CD4-positive, CD25-positive, alpha-beta regulatory T cell (primary cell): ENCODE measurements at regions not wholly inside any gene's neighbourhood (a gene's known extent, or its start where the extent isn't known, plus 50 kb on each side); places are given as distances from the start of the nearest gene placed in this dataset.

ENCODE experiments used
- ATAC-seq, 2 donors: fragments of 150-1000 bp; cut with Tn5 transposase; one replicate each; pipeline ENCODE4 v1.10.0; 2021; ENCODE audit warnings: low read depth in 2 of 2, moderate number of reproducible peaks in 2 of 2, moderate library complexity in 1 of 2
- DNase-seq, 3 donors: peaks; one replicate each; pipeline versions ENCODE4 v3.0.0 to v3.0.0-alpha.2; 2012 to 2022; ENCODE audit warnings: mixed read lengths in 1 of 3
- H3K27ac ChIP-seq: one replicate; pipeline ENCODE4 v1.7.0; 2013; ENCODE audit warnings: mild to moderate bottlenecking, low read length; ENCODE audit not compliant: insufficient read depth, poor library complexity, severe bottlenecking
- H3K27me3 ChIP-seq: one replicate; pipeline ENCODE4 v1.7.0; 2013; ENCODE audit warnings: low read length; ENCODE audit not compliant: control insufficient read depth, insufficient read depth
- H3K36me3 ChIP-seq: one replicate; pipeline ENCODE4 v1.7.0; 2013; ENCODE audit warnings: mild to moderate bottlenecking, low read length, moderate library complexity; ENCODE audit not compliant: control insufficient read depth, insufficient read depth
- H3K4me1 ChIP-seq: 2 replicates; pipeline ENCODE4 v1.7.0; 2013; ENCODE audit warnings: mild to moderate bottlenecking, low read length; ENCODE audit not compliant: insufficient read depth, control insufficient read depth, poor library complexity, severe bottlenecking
- H3K4me3 ChIP-seq: one replicate; pipeline ENCODE4 v1.7.0; 2013; ENCODE audit warnings: low read depth, mild to moderate bottlenecking, low read length, moderate library complexity
- H3K9me3 ChIP-seq, 2 experiments: 1 replicate in 1 of 2; 2 replicates in 1 of 2; pipeline ENCODE4 v1.7.0; 2013; ENCODE audit warnings: low read length in 2 of 2, mild to moderate bottlenecking in 1 of 2, moderate library complexity in 1 of 2; ENCODE audit not compliant: control insufficient read depth in 2 of 2
- H3K27ac Mint-ChIP-seq, 3 donors: one replicate each; pipeline ENCODE4 v1.8.0; 2020 to 2022; ENCODE audit warnings: mild to moderate bottlenecking in 3 of 3, mixed read lengths in 3 of 3, moderate library complexity in 2 of 3
- H3K27me3 Mint-ChIP-seq: one replicate; pipeline ENCODE4 v1.8.0; 2022; ENCODE audit warnings: mild to moderate bottlenecking, mixed read lengths
- H3K36me3 Mint-ChIP-seq: one replicate; pipeline ENCODE4 v1.8.0; 2020; ENCODE audit warnings: mixed read lengths
- H3K4me1 Mint-ChIP-seq, 4 donors: one replicate each; pipeline ENCODE4 v1.8.0; 2020 to 2022; ENCODE audit warnings: mixed read lengths in 4 of 4, mild to moderate bottlenecking in 1 of 4
- H3K4me3 Mint-ChIP-seq, 4 donors: one replicate each; pipeline ENCODE4 v1.8.0; 2020 to 2022; ENCODE audit warnings: mild to moderate bottlenecking in 4 of 4, mixed read lengths in 4 of 4, moderate library complexity in 3 of 4
- H3K9me3 Mint-ChIP-seq, 7 donors: one replicate each; pipeline ENCODE4 v1.8.0; 2020 to 2022; ENCODE audit warnings: mixed read lengths in 7 of 7, mild to moderate bottlenecking in 3 of 7, moderate library complexity in 2 of 7

DNA sequence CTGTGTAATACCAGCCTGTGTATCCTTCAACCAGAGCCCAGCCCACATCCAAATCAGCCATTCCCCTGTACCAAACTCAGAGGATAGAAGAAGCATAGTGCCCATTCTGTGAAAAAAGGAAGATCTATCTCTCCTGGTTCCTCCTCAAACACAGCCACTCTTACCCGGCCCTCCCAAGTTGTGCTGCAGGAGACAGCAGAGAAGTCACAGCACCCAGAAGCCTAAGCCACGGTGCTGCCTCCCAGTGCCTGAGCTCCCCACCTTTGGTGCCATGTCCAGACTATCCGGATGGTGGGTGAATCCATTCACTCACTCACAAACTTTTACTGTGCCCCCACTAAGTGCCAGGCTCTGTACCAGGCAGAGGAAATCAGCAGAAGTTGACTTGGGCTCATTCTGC lies 166.0 kb upstream of the ZMIZ1 start:
- Histone ChIP-seq H3K36me3 (no peaks in the 10 kb centered on the region), H3K27ac (no peak overlapping the region), H3K4me3 (no peak overlapping the region), H3K4me1 (no peaks in the 10 kb centered on the region), H3K9me3 (no peaks in the 10 kb centered on the region), H3K27me3 (no peaks in the 10 kb centered on the region)
- peaks cover 0 to 4% (median 0%) of the 10 kb centered on the region in 7 donors for H3K9me3 Mint-ChIP-seq
- H3K27me3 Mint-ChIP-seq = no peaks in the 10 kb centered on the region
- no peak overlapping the region for H3K27ac Mint-ChIP-seq
- ATAC-seq (no peak), DNase-seq (no peak)
- H3K4me3 Mint-ChIP-seq = no peak overlapping the region
- H3K4me1 Mint-ChIP-seq = peaks cover 0 to 1% (median 0%) of the 10 kb centered on the region in 4 donors
- H3K36me3 Mint-ChIP-seq = no peaks in the 10 kb centered on the region

DNA sequence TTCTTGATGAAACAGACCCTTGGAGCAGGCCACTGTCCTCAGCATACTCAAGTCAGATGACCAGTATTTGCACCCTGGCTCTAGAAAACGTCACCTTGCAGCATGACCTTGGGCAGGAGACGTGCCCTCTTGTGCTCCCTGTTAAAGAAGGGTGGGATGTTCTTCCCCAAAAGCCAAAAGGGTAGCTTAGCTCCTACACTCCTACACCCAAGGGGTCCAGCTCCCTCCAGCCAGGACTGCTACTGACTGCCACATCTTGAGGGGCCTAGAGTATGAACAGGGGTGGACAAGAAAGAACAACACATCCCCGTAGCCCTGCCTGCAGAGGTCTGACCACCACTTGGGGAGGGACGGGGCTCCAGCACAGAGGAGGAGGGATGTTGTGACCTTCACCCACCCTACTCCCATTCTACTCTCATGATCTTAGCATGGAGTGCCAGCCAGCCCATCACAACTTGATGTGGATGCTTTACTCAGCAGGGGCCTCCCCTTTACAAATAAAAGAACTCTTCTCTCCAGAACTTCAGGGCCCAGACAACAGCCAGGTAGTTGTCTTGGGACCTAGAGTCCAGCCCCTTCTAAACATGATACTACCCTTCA lies 165.3 kb upstream of the ZMIZ1 start:
- Histone ChIP-seq H3K27me3 (no peaks in the 10 kb centered on the region), H3K27ac (no peak overlapping the region), H3K9me3 (no peaks in the 10 kb centered on the region), H3K4me3 (no peak overlapping the region), H3K4me1 (no peaks in the 10 kb centered on the region), H3K36me3 (no peaks in the 10 kb centered on the region)
- no peak overlapping the region for H3K27ac Mint-ChIP-seq
- H3K27me3 Mint-ChIP-seq = no peaks in the 10 kb centered on the region
- peaks cover 0 to 4% (median 0%) of the 10 kb centered on the region in 7 donors for H3K9me3 Mint-ChIP-seq
- H3K4me1 Mint-ChIP-seq = peaks cover 0 to 1% (median 0%) of the 10 kb centered on the region in 4 donors
- ATAC-seq (no peak), DNase-seq (no peak)
- no peaks in the 10 kb centered on the region for H3K36me3 Mint-ChIP-seq
- H3K4me3 Mint-ChIP-seq = no peak overlapping the region

- Histone ChIP-seq H3K27me3 (no peaks in the 10 kb centered on the region), H3K36me3 (no peaks in the 10 kb centered on the region), H3K27ac (no peak overlapping the region), H3K4me3 (no peak overlapping the region), H3K4me1 (no peaks in the 10 kb centered on the region), H3K9me3 (no peaks in the 10 kb centered on the region)
- Mint-ChIP-seq H3K36me3 (no peaks in the 10 kb centered on the region), H3K4me1 (peaks cover 0 to 1% (median 0%) of the 10 kb centered on the region in 4 donors), H3K9me3 (peaks cover 0 to 4% (median 0%) of the 10 kb centered on the region in 7 donors), H3K4me3 (no peak overlapping the region), H3K27ac (no peak overlapping the region), H3K27me3 (no peaks in the 10 kb centered on the region)
- DNase-seq (no peak), ATAC-seq (no peak)
Observed at GRCh38 chr10:78904196-78904595, 164.6 kb upstream of the ZMIZ1 start.

DNA sequence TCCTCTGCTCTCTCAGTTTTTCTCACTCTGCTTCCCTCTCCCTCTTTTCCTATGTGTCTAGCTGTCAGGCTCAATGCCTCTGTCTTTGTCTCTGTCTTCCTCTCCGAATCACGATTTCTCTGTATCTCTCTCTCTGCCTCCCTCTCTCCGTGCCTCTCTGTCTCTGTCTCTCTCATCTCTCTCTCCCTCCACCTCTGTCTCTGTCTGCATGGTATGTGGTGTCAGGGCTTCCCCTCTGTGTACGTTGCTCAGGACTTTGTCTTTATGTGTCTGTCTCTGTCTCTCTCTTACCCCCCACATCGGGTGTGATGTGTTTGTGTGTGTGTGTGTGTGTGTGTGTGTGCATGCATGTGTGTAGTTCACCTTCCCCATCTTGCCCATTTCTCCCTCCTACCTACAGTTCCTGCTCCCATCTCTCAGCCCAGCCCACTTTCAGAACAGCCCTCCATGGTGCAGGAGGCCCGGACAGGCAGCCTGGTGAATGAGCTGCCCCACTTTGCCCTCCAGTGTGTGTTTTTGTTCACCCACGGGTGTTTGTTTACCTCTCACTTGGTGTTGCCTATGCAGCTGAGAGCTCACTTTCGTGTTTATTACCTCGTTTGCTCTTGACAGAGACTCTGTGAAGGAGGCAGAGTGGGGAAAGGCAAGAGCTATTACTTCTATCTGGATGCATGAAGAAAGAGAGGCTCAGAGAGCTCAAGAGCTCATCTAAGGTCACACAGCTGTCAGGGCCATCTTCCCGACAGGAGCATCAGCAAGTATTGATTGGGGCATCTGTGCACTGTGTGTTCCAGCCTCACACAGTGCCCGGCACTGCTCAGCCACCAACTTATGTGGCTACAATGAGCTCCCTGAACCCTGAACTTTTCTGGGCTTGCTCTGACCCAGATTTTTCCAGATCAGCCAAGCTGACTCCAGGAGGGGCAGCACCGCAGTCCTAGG lies 163.5 kb upstream of the ZMIZ1 start:
- Histone ChIP-seq H3K4me1 (no peaks in the 10 kb centered on the region), H3K36me3 (no peaks in the 10 kb centered on the region), H3K27ac (no peak overlapping the region), H3K9me3 (no peaks in the 10 kb centered on the region), H3K4me3 (no peak overlapping the region), H3K27me3 (no peaks in the 10 kb centered on the region)
- peaks cover 0 to 1% (median 0%) of the 10 kb centered on the region in 4 donors for H3K4me1 Mint-ChIP-seq
- peak overlapping the region in 1 of 3 donors; percentile 22 for H3K27ac Mint-ChIP-seq
- H3K27me3 Mint-ChIP-seq = no peaks in the 10 kb centered on the region
- H3K9me3 Mint-ChIP-seq = peaks cover 0 to 4% (median 0%) of the 10 kb centered on the region in 7 donors
- DNase-seq (no peak), ATAC-seq (no peak)
- H3K36me3 Mint-ChIP-seq = no peaks in the 10 kb centered on the region
- no peak overlapping the region for H3K4me3 Mint-ChIP-seq

- no peak for DNase-seq
- ATAC-seq = no peak
- no peaks in the 10 kb centered on the region for H3K9me3 ChIP-seq
- Mint-ChIP-seq H3K27me3 (no peaks in the 10 kb centered on the region), H3K36me3 (no peaks in the 10 kb centered on the region), H3K9me3 (peaks cover 0 to 4% (median 0%) of the 10 kb centered on the region in 7 donors), H3K4me3 (no peak overlapping the region), H3K4me1 (peaks cover 0 to 1% (median 0%) of the 10 kb centered on the region in 4 donors), H3K27ac (no peak overlapping the region)
- H3K4me1 ChIP-seq = no peaks in the 10 kb centered on the region
- no peak overlapping the region for H3K4me3 ChIP-seq
- H3K27ac ChIP-seq = no peak overlapping the region
- H3K27me3 ChIP-seq = no peaks in the 10 kb centered on the region
- no peaks in the 10 kb centered on the region for H3K36me3 ChIP-seq
Observed at GRCh38 chr10:78905957-78906308, 162.8 kb upstream of the ZMIZ1 start.

DNA sequence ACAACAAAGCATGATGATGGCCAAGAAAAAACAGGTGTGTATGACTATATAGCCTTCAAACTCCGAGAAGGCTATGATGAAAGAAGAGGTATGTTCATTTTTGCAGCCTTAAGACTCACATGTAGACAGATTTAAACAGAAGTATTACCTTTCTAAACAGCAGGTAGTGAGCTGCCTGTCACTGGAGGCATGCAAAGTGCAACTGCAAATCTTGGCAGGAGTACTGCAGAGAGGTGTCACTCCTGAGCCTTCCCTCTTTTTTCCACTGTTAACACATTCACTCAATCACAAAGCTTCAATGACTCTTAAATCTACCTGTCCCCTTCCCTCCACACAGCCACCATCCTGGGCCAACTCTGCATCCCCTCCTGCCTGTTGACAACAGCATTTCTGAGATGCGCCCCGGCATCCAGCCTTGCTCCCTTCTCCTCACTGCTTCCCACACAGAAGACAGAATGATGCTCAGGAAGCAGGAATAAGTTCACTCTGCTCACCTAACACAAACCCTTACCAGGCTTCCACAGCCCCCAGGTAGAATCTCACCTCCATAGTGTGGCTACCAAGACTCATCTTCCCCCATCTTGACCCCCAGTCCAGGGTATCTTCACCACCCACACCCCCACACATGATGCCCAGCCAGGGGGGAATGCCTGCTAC lies 161.9 kb upstream of the ZMIZ1 start:
- H3K9me3 ChIP-seq = no peaks in the 10 kb centered on the region
- H3K27ac ChIP-seq = no peak overlapping the region
- H3K4me1 ChIP-seq = no peaks in the 10 kb centered on the region
- H3K36me3 Mint-ChIP-seq = no peaks in the 10 kb centered on the region
- no peak for DNase-seq
- H3K4me3 ChIP-seq = no peak overlapping the region
- H3K27ac Mint-ChIP-seq = no peak overlapping the region
- no peaks in the 10 kb centered on the region for H3K36me3 ChIP-seq
- peaks cover 0 to 1% (median 0%) of the 10 kb centered on the region in 4 donors for H3K4me1 Mint-ChIP-seq
- H3K27me3 Mint-ChIP-seq = no peaks in the 10 kb centered on the region
- H3K27me3 ChIP-seq = no peaks in the 10 kb centered on the region
- H3K4me3 Mint-ChIP-seq = no peak overlapping the region
- ATAC-seq = no peak
- H3K9me3 Mint-ChIP-seq = peaks cover 0 to 4% (median 0%) of the 10 kb centered on the region in 7 donors

- ATAC-seq (no peak), DNase-seq (no peak)
- Histone ChIP-seq H3K27ac (no peak overlapping the region), H3K36me3 (no peaks in the 10 kb centered on the region), H3K4me3 (no peak overlapping the region), H3K4me1 (no peaks in the 10 kb centered on the region), H3K9me3 (no peaks in the 10 kb centered on the region), H3K27me3 (no peaks in the 10 kb centered on the region)
- H3K27me3 Mint-ChIP-seq = no peaks in the 10 kb centered on the region
- no peak overlapping the region for H3K27ac Mint-ChIP-seq
- H3K9me3 Mint-ChIP-seq = peaks cover 0 to 5% (median 0%) of the 10 kb centered on the region in 7 donors
- H3K36me3 Mint-ChIP-seq = no peaks in the 10 kb centered on the region
- peaks cover 0 to 1% (median 0%) of the 10 kb centered on the region in 4 donors for H3K4me1 Mint-ChIP-seq
- H3K4me3 Mint-ChIP-seq = no peak overlapping the region
Observed at GRCh38 chr10:78907551-78908211, 161.1 kb upstream of the ZMIZ1 start.
